ENCODE measurements at regions not wholly inside any gene's neighbourhood (a gene's known extent, or its start where the extent isn't known, plus 50 kb on each side); places are given as distances from the start of the nearest gene placed in this dataset.

GRCh38 chr1:222369148-222369547 is 178.8 kb downstream of the HHIPL2 start:
- DNase-seq: no peak

- DNase-seq: no peak
Measured at GRCh38 chr1:222358100-222358499, 189.8 kb downstream of the HHIPL2 start.

- DNase-seq: no peak
Measured at GRCh38 chr1:222357252-222357651, 190.7 kb downstream of the HHIPL2 start.

- DNase-seq: peak in 1 of 2 experiments; percentile 4
Measured at GRCh38 chr1:222347627-222348026, 200.3 kb downstream of the HHIPL2 start.

- DNase-seq: no peak
Measured at GRCh38 chr1:222346955-222347354, 200.9 kb downstream of the HHIPL2 start.

GRCh38 chr1:222339376-222339947 is 208.4 kb downstream of the HHIPL2 start:
- no peak for DNase-seq

GRCh38 chr1:222335586-222335985 is 212.3 kb downstream of the HHIPL2 start:
- DNase-seq: no peak

- no peak for DNase-seq
Measured at GRCh38 chr1:222334026-222334680, 213.8 kb downstream of the HHIPL2 start.

- no peak for DNase-seq
Measured at GRCh38 chr1:222331765-222332164, 216.1 kb downstream of the HHIPL2 start.

- DNase-seq: no peak
Measured at GRCh38 chr1:222331340-222331739, 216.6 kb downstream of the HHIPL2 start.

GRCh38 chr1:222329493-222330045 is 218.3 kb downstream of the HHIPL2 start:
- DNase-seq: no peak

- DNase-seq: no peak
Measured at GRCh38 chr1:222326710-222327036, 221.2 kb downstream of the HHIPL2 start.

- DNase-seq: no peak
Measured at GRCh38 chr1:222326006-222326709, 221.7 kb downstream of the HHIPL2 start.

- DNase-seq: no peak
Measured at GRCh38 chr1:222325506-222325905, 222.4 kb downstream of the HHIPL2 start.

- no peak for DNase-seq
Measured at GRCh38 chr1:222314839-222315238, 233.1 kb downstream of the HHIPL2 start.

- peak; percentile 44 to 71 for DNase-seq
Measured at GRCh38 chr1:222310836-222311235, 237.1 kb downstream of the HHIPL2 start.

- no peak for DNase-seq
Measured at GRCh38 chr1:222307621-222308020, 240.3 kb downstream of the HHIPL2 start.

- no peak for DNase-seq
Measured at GRCh38 chr1:222306512-222306911, 241.4 kb downstream of the HHIPL2 start.

GRCh38 chr1:222306011-222306410 is 241.9 kb downstream of the HHIPL2 start:
- DNase-seq: no peak

- no peak for DNase-seq
Measured at GRCh38 chr1:222301652-222302051, 246.3 kb downstream of the HHIPL2 start.

GRCh38 chr1:222299524-222299923 is 248.4 kb downstream of the HHIPL2 start:
- DNase-seq: no peak

GRCh38 chr1:222290866-222291265 is 257.0 kb downstream of the HHIPL2 start:
- no peak for DNase-seq

GRCh38 chr1:222288053-222288452 is 259.9 kb downstream of the HHIPL2 start:
- no peak for DNase-seq

GRCh38 chr1:222286011-222286410 is 261.9 kb downstream of the HHIPL2 start:
- no peak for DNase-seq

Data from SHP77 (cell line).